NCI-H2081 (cell line): ENCODE measurements at regions not wholly inside any gene's neighbourhood (a gene's known extent, or its start where the extent isn't known, plus 50 kb on each side); places are given as distances from the start of the nearest gene placed in this dataset.

Experiments
- DNase-seq, 2 experiments: peaks; one replicate each; lab custom pipeline; 2025; lab: John Stamatoyannopoulos, UW

GRCh38 chr3:180092889-180093288, 56.2 kb upstream of the PEX5L start:
- no peak for DNase-seq

- no peak for DNase-seq
These were observed 56.8 kb upstream of the PEX5L start for GRCh38 chr3:180093535-180093934.

- DNase-seq, result no peak
These were observed 60.9 kb upstream of the PEX5L start for GRCh38 chr3:180097626-180098025.

DNA sequence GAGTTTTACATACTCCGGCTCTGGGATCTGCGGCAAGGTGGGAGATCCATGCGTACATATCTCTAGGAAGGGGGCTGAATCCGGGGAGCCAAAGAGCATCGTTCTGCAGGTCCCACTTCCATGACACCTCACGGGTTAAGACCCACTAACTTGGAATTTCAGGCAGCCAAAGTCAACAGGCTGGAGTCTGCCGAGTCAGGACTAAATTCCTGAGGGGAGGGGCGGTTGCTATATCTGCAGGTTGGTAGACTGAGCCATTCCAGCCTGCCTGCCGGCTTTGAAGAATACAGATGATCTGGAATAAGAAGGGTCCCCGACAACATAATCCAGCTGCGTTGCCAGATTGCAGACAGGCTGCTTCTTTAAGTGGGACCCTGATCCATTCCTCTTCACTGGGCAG, 65.4 kb upstream of the PEX5L start:
- DNase-seq, result no peak

DNA sequence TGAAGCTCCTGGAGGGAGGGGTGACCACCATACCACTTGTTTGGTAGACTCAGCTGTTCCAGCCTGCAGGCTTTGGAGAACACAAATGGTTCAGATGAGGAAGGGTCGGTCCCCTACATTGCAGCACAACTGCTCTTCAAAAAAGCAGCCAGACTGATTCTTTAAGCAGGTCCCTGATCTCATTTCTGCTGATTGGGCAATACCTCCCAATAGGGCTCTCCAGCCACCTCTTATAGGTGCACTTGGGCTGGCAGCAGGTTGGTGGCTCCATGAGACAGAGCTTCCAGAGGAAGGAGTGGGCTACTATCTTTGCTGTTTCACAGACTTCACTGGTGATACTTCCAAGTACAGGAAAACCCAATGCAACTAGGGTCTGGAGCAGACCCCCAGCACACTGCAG, 65.9 kb upstream of the PEX5L start:
- no peak for DNase-seq

- DNase-seq, result no peak
These were observed 79.5 kb upstream of the PEX5L start for GRCh38 chr3:180116203-180116602.

GRCh38 chr3:180116658-180117057, 79.9 kb upstream of the PEX5L start:
- DNase-seq, result no peak

DNA sequence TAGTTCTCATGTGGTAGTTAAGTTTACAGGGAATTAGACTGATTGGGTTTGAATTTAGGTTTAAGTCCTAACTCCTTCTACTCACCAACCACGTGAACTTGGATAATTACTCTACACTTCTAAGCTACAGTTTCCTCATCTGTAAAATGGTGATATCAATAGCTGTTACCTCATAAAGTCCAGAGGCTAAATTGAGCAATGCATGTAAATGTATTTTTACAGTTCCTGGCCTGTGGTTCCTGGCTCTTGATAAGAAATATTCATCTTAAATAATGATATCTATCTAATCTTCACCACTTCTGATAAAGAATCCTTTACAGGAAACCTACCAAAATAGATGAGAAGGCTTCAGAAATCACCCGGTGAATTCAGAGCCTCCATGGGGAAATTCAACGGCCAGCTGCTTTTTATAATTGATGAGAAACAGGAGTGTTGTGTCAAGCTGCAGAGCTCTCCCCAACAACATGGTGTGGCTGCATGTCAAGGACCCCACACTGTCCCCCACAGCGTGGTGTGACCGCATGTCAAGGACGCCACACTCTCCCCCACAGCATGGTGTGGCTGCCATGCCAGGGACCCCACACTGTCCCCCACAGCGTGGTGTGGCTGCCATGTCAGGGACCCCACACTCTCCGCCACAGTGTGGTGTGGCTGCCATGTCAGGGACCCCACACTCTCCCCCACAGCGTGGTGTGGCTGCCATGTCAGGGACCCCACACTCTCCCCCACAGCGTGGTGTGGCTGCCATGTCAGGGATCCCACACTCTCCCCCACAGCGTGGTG, 80.8 kb upstream of the PEX5L start:
- DNase-seq, result no peak

DNA sequence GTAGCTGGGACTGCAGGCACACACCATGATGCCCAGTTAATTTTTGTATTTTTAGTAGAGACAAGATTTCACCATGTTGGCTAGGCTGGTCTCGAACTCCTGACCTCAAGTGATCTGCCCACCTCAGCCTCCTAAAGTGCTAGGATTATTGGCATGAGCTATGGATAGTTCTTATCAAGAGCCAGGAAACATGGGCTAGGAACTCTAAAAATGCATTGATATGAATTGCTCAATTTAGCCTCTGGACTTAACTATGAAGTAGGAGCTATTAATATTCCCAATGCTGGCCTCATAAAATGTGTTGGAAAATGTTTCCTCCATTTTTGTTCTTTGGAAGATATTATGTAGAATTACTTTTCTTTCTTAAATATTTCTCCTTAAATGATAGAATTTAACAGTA, 82.8 kb upstream of the PEX5L start:
- DNase-seq, result no peak

DNA sequence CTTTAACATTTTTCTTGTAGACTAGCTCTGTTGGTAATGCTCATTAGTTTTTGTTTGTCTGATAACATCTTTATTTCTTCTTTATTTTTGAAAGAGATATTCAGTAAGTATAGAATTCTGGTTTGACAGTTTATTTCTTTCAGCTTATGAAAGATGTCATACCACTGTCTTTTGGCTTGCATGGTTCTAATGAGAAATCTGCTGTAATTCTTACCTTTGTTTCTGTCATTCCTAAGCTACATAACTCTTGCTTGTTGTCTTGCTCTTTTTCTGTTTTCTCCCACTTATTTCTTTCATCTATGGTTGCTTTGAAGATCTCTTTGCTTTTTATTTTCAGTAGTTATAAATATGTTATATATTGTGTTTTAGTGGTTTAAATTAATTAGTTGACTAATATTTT, 87.2 kb upstream of the PEX5L start:
- no peak for DNase-seq

DNA sequence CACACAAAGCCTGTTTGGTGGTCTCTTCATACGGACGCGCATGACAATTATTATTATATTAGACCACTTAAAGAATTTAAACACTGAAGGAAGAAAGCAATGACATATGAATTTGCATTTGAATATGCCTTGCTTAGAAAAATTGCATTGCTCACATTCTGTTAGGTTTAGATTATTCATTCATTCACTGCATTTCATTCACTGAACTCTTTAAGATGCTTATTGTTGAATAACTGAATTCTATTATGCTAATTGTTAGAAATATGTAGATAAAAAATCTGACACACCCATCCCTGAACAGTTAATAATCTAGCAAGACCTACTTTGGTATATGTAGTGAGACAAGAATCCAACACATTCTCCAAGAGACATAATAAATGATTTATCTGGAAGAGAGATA, 94.4 kb upstream of the PEX5L start:
- no peak for DNase-seq

DNA sequence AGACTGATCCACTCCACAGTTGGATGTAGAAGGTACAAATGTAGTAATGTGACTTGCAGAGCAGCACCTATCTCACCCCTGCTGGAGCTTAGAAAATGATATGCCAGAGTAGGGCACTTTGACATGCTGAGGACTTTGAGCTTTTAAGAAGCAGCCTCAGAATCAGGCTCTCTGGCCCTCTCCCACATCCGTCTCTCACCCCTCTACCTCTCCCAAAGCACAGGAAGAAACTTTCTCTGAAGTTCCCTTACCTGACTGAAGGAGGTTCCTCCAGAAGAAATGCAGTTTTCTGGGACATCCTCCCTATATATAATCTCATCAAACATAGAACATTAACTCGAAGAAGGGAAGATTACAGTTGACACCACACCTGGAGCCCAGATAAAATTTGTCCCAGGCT, 98.4 kb upstream of the PEX5L start:
- no peak for DNase-seq

DNA sequence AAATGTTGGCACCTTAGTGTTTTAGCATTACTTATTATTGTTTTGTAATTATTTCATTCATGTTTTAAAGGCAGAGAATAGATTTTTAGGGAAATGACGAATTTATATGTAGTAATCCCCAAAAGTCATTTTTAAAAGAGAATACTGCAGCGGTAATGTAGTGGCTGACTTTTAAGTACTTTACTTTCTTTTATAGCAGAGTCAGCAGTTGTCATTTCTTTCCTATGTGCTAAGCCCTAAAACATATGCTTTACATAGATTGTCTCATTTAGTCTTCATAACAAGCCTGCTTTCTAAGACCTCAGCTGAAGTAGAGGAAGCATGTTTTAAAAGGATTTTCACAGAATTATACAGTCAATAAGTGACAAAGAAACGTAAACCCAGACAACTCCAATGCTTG, 102.1 kb upstream of the PEX5L start:
- DNase-seq, result no peak

DNA sequence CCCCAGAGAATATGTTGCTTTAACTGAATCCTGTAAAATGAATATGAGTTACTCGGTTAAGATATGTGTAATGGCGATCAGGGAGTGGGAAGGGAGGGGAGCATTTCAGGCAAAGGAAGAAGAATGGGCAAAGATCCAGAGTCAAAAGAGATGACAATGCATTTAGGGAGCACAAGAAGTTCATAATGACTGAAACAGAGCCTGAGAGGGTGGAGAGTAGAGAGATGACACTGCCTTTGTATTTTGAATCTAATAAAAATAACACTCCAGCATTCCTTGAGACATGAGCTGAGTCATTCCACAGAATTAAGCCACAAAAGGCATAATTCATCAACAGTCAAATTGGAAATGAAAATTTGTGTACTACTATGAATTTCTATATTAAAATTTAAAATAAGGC, 105.3 kb upstream of the PEX5L start:
- DNase-seq, result no peak

GRCh38 chr3:180142472-180142871, 105.7 kb upstream of the PEX5L start:
- DNase-seq, result no peak

GRCh38 chr3:180161770-180162169, 125.0 kb upstream of the PEX5L start:
- DNase-seq, result no peak

DNA sequence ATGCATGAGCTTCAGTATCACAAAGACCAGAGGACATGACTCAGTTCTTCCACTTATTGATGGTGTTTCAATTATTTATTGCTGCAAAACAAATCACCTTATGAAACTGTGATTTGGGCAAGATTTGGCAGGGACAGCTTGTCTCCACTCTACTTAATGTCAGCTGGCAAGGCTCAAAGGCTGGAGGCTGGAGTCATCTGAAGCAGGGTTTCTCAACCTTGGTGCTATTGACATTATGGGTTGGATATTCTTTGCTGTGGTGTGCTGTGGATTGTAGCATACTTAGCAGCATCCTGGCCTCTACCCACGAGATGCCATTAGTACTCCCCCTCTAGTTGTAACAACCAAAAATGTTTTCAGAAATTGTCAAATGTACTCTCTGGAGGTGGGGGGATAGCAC, 138.8 kb upstream of the PEX5L start:
- no peak for DNase-seq

GRCh38 chr3:180176059-180176458, 139.3 kb upstream of the PEX5L start:
- no peak for DNase-seq

DNA sequence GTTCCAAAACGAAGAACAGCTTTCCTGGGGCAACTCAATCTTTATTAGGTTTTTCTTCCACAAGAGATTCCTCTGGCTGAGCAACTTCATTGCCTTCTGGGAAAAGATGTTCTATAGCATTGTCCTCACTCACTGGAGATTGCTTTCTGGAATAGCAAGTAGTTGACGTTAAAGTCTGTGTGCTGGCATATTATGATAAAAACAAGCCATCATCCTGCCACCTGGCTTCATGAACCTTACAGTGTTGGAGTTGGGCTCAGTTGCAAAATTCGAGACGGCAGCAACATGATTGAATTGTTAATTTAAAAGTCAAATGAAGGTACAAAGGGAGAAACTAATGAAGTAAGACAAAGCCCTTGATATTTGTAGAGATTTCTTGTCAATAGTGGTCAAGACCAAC, 140.5 kb upstream of the PEX5L start:
- DNase-seq, result no peak

GRCh38 chr3:180179562-180179961, 142.8 kb upstream of the PEX5L start:
- no peak for DNase-seq

- no peak for DNase-seq
These were observed 144.1 kb upstream of the PEX5L start for GRCh38 chr3:180180795-180181194.

DNA sequence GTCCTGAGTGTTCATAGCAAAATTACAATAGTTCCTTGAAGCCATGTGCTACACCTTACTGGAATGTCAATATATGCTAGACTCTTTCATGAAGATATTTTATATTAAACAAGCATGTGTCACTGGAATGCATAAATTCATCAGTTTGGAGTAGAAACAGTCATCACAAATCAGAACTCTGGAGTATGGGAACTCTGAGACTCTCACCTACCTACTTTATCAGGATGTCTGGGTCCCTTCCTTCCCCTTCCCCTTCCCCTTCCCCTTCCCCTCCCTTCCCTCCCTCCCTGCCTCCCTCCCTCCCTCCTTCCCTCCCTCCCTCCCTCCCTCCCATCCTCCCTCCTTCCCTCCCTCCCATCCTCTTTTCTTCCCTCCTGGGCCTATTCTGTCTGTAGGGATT, 144.7 kb upstream of the PEX5L start:
- DNase-seq, result no peak

- DNase-seq, result peak in 1 of 2 experiments; percentile 25
These were observed 146.6 kb upstream of the PEX5L start for GRCh38 chr3:180183346-180183745.

- no peak for DNase-seq
These were observed 148.1 kb upstream of the PEX5L start for GRCh38 chr3:180184816-180185215.
